Endothelial cell of umbilical vein (primary cell): ENCODE measurements at regions not wholly inside any gene's neighbourhood (a gene's known extent, or its start where the extent isn't known, plus 50 kb on each side); places are given as distances from the start of the nearest gene placed in this dataset.

ENCODE experiments used
- POLR2AphosphoS5 ChIP-seq: IDR thresholded peaks from 2 replicates; pipeline ENCODE4 v1.6.1; 2012; ENCODE audit warnings: low read depth, mild to moderate bottlenecking, control low read depth, low read length, moderate library complexity; ENCODE audit not compliant: insufficient read depth
- TF ChIP-seq, protein P1 (sequence below), 2 donors: IDR thresholded peaks; 1 replicate in 1 of 2; 2 replicates in 1 of 2; pipeline ENCODE4 v1.5.1; 2011; ENCODE audit warnings: low read length in 2 of 2, mild to moderate bottlenecking in 2 of 2, moderate library complexity in 2 of 2, control low read depth in 1 of 2, inconsistent platforms in 1 of 2, low read depth in 1 of 2; ENCODE audit not compliant: insufficient read depth in 1 of 2; ENCODE audit errors: extremely low read depth in 1 of 2

- TF ChIP-seq POLR2AphosphoS5, result no peak
- TF ChIP-seq, protein P1, sequence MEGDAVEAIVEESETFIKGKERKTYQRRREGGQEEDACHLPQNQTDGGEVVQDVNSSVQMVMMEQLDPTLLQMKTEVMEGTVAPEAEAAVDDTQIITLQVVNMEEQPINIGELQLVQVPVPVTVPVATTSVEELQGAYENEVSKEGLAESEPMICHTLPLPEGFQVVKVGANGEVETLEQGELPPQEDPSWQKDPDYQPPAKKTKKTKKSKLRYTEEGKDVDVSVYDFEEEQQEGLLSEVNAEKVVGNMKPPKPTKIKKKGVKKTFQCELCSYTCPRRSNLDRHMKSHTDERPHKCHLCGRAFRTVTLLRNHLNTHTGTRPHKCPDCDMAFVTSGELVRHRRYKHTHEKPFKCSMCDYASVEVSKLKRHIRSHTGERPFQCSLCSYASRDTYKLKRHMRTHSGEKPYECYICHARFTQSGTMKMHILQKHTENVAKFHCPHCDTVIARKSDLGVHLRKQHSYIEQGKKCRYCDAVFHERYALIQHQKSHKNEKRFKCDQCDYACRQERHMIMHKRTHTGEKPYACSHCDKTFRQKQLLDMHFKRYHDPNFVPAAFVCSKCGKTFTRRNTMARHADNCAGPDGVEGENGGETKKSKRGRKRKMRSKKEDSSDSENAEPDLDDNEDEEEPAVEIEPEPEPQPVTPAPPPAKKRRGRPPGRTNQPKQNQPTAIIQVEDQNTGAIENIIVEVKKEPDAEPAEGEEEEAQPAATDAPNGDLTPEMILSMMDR (IDR thresholded peaks at IDR 0.05; ENCODE audit: extremely low read depth in 1 of 2, insufficient read depth in 1 of 2, low read depth in 1 of 2, low read length in 2 of 2), result no peak
These were observed 102.7 kb downstream of the PAX1 start for GRCh38 chr20:21808139-21808538.
